Stimulated activated CD4-positive, alpha-beta T cell treated with anti-CD3 and anti-CD28 coated beads, Interleukin-4, amount 100 ng/mL, for 1 hour (primary cell): ENCODE measurements at regions not wholly inside any gene's neighbourhood (a gene's known extent, or its start where the extent isn't known, plus 50 kb on each side); places are given as distances from the start of the nearest gene placed in this dataset.

Source experiments
- DNase-seq: peaks from one replicate; pipeline ENCODE4 v3.0.0-alpha.2; 2020

DNA sequence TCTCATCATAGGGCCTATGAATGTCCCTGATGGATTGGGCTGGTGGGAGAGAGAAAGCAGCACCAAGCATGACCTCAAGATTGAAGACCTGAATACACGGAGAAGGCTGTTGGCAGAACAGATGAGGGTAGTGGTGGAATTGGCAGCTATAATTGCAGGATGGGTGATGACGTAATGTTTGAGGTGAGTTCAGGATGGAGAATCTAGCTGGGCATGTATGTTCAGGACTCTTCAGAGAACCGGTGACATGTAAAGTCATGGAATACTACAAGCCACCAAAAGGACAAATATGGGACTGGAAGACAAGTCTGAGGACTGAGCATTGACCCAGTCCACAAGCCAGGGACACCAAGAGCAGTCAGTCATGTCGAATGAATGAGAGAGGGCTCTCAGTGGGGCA is 999.8 kb upstream of the TMEM132C start:
- DNase-seq = no peak

DNA sequence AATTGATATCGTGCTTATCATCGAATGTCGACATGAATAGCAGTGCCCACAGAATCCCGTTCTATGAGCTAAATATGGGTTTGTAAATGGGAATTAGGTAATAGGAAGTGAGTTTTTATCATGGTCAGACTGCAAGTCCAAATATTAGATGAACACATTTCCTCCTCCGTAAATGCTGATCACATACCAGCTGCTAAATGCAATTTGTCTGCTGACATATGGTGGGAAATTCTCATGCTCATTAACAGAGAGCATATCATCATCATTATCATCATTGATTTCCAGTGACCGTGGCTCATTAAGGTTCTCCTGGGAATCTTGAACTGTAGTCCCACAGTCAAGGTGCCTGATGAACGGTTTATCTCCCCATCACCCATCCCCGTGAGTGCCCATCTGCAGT is 998.8 kb upstream of the TMEM132C start:
- no peak for DNase-seq

DNA sequence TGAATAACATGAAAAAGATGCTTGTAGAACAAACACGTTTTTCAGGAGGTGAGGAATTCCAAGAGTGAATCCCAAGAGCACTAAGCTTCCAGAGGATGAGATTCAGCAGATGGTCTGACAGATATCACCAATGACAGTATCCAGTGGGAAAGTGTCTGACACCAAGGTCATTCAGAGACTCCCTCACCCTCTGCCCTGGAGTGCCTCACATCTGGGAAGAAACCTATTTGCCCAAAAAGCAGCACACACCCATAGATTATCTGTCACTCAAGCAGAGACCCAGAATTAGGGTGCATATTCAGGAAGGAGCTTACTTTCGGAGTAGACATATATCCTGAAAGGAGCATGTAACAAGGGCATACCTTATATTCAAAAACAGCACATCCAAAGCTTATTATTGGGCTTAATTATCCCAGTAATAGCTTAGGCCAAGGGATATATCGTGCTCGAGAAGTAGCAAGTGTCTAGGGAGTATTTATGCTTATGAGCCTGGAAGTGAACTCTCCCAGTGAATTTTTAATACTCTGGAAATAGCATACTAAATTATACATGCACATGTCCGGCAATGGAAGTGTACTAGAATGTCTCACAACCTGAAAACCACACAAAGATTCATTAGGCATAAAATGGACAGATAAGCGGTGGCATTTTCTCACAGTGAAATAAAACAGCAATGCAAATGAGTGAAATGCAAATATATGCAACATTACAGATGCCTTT is 998.1 kb upstream of the TMEM132C start:
- no peak for DNase-seq

DNA sequence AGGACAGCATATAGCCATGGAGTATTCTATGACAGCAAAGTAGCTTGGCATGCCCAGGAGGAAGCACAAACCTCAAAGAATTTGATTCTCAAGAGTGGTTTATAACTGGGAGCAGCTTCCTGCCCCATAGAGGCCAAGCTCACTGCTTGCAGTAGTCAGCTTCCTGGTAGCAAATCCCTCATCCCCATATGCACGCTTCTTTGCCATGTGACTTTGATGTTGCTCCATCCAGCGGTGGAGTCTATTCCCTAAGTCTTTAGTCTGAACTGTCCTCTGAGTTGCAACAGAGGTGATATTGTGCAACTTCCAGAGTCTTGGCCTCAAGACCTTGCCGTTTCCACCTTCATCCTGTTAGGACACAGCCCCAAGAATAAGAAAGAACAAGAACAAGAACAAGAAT is 996.8 kb upstream of the TMEM132C start:
- no peak for DNase-seq

DNA sequence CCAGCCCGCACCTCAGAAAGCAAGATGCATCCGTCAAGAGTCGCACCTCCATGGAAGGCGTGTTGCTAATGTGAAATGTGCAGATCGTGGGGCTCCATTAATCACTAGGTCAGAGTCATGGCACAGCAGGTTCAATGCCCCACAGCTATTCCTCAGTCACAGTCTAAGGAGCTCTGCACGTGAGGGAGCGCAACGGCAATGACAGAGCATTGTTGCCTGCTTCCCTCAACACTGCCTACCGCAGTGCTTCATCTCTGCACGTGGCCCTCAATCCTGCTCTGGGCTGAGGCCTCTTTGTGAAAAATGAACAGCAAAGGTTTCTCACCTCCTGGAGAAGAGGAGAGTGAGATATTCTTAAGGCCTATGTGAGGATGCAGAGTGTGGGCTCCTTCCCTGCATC is 995.2 kb upstream of the TMEM132C start:
- no peak for DNase-seq

DNA sequence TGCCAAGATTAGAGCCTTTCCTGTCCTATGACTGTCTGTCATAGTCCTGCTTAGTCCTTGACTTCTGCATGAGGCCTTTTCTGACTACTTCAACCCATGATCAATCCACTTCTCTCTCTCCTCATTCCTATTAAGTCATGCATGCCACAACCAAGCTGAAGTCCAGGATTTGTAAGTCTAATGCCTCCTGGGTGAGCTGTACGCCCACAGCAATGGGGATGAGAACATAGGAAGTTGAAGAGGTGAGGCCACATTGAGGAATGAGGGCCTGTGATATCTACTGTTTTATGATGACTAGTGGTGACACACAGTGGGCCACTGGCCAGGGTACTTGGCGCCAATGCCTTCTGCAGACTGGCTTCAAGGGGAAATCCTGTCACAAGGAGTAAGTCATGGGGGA is 994.1 kb upstream of the TMEM132C start:
- no peak for DNase-seq

DNA sequence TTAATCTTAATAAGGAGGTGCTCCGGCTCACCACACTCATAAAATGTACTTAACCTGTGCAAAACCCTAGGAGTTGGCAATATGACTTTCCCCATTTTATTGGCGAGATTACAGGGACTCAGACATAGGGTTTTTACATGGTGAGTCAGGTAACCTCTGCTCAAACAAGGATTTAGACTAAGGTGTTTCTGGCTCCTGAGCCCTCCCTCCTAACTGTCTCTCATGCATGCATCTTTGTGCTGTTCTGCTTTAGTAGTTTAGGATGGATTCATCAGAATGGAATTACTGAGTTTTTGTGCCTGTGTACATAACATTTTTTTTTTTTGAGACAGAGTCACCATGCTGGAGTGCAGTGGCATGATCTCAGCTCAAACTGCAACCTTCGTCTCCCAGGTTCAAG is 993.3 kb upstream of the TMEM132C start:
- no peak for DNase-seq

DNA sequence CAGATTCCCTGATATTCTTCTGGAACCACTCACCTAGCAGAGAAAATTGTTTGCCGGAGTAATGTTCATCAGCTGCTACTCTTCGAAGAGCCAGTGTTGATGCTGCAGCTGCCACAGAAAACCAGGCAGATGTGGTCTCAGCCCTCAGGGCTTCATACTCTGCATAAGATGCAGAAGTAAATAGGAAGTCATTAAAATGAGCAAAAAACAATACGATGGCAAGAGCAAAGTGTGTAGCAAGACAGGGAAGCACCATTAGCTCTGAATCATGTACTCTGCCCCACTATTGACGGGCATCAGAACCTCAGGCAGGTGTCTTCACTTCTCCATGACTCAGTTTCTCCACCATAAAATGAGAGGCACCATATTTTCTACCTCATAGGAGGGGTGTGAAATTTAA is 991.6 kb upstream of the TMEM132C start:
- no peak for DNase-seq

DNA sequence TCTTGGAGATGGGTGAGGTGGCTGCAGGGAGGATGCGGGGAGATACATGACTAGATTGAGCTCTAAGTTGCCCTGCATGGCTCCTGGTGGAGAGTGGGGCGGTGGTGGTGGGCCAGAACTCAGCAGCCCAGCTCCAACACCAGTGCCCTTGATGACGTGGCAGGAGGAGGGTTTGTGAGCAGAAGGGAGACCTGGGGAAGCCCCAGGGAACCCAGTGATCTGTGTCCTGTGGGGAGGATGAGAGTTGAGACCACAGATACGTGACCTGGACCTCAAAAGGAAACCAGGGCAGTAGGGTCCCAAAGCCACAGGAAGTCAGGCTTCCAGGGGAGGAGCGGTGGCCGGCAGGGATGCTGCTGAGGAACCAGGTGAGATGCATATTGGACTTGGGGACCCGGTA is 989.1 kb upstream of the TMEM132C start:
- no peak for DNase-seq

DNA sequence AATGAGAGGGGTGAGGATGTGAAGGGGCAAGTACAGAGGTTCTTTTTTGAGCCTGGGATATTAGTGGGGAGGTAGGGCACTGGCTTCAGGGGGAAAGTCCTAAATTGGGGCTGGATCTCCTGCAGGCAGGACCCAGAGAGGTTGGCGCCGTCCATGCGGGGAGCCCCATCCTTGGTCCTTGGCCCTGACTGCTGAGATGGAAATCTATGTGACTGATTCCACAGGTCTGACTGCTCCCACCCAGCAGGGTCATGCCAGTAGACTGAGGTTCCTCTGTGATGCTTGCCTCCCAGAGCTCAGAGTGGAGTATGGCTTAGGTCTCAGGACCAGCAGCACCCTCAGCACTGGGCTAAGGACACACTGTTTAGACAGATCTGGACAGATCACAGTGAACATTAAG is 988.6 kb upstream of the TMEM132C start:
- DNase-seq = no peak

DNA sequence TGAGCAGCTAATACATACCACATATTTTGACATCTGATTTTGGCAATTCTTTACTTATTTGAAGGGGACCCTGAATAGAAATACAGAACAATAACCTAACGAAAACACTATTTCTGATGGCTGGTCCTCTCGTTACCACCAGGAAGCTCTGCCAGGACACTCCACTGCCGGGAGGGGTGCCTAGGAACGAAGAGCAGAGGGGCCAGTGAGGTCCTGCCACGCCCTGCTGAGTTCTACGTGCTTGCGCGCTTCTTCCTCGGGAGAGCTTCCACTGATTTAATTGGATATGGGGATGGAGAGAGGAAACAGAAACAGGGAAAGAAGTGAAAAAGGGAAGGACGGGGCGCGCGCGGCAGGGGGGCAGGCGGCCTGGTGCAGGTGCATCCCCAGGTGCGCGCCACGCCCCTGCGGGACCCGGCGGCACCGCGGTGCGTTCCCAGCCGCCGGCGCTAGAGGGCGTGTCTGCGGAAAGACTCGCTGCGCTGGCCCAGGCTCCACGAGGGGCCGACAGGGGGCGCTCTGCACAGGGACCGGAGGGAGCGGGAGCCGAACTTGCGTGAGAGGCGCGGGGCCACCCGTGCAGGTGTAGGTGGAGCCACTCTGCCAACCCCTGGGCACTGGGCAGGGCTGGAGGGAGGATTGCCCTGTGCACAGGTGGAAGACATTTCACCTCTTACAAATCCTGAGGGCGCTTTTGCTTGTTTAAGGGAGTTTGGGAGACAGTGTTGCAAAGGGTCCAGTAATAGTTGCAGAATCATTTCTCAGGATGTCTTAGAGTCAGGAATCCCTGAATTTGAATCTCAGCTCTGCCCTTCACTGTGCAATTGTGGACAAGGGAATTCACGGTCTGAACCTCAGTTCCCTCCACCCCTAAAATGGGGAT is 986.3 kb upstream of the TMEM132C start:
- DNase-seq = peak; percentile 71

DNA sequence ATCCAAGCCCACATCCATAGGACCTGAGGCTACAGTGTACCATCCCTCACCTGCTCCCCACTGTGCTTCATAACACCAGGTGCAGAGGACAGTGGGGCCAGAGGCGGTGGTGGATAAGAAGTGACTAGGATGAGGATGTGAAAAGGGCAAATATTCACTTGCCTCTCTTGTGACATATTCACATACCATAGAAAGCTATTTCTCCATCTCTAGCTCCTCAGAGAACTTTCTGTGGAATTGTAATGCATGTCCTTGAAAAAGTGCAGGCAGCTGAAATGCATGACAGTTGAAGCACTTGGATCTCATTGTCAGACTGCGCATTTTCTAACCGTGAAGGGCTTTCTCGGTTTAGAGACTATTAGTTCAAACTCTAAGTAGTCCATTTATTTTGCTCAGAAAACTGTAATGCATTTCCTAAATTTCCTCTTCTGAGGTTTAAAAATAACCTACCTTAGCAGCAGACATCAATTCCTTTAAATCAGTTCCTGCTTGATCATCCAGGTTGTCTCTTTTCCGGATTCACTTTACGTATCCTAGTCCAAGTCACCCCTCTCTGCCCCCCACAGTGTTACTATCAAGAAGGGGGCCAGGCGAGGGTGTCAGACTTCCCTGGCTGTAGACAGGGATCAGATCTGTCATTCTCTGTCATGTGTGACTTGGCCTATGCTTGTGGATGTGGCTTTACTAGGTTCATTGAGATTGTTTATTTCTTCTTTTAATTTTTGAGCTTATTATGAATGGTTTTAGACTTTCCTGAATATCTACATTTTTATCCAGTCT is 984.0 kb upstream of the TMEM132C start:
- DNase-seq = no peak

DNA sequence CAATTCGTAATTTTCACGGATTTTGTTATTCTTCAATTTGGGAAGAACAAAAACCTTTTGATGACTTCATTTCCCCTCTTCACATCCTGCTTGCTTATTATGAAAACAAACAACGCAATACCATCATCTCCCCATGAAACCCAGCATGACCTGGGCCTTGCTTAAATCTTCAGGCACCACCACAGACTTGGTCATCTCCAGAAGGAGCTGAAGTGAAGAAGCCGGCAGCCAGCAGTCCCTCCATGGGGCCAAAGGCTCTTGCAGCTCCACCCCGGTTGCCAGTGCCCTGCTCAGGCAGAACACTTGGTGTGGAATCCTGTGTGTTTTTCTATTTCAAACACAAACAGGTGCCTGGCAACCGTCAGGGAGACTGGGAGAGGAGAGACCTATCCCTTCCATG is 982.9 kb upstream of the TMEM132C start:
- DNase-seq = no peak

DNA sequence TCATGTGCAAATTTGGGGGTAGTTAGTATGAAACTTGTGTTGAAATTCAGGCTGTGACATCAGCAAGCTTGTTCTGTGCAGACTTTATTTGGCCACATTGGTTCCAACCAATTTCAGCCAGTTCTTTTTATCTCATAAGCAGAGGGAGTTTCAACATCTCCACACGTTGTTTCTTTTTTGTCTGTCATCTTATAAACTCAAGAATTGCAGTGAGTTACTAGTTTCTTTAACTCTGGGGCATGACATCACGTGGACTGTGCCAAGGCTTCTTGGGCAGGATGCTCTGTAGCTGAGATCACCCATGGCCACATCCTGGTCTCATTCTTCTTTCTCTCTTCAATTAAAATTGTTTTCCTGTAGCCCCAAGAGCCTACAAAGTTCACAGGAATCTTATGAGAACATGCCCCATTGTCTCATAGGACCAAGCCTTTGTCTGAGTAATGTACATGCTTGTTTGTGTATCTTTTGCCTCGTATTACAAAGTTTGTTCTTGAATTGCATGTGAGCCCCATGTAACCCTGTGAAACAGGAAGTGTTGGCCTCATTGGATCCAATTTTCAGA is 982.0 kb upstream of the TMEM132C start:
- no peak for DNase-seq

DNA sequence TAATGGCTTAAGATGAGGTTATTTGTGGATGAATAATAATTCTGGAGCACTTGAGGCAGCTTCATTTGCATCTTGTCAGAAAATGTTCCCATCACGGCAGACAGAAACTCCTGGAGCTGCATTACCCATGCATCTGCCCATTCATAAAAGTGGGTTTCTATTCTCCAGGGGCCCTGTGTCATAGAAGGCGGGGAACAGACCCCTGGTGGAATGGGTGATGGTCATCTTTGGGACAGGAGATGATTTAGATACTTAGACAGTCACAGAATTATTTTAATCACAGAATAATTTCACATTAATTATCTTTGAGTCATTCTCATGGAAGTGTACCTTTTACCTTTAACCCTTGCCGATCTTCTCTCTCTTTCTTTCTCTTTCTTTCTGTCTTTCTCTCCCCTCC is 980.7 kb upstream of the TMEM132C start:
- DNase-seq = no peak

DNA sequence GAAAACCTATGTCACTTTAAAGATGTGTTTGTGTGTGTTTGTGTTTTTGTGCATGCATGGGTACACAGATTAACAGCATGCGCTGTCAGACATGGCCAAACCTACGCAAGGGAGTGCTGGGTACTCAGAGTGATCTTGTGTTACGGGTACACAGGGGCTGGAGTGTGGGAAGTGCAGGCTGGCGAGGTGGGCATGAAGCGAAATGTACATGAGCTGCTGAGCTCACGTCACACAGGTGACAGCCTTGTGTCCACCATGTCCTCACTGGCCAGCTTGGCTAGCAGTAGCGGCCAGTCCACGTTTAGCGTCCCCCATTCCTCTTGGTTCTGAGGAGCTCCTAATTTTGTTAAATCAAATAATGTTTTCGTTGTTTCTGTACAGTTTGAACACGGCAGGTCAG is 979.7 kb upstream of the TMEM132C start:
- no peak for DNase-seq

DNA sequence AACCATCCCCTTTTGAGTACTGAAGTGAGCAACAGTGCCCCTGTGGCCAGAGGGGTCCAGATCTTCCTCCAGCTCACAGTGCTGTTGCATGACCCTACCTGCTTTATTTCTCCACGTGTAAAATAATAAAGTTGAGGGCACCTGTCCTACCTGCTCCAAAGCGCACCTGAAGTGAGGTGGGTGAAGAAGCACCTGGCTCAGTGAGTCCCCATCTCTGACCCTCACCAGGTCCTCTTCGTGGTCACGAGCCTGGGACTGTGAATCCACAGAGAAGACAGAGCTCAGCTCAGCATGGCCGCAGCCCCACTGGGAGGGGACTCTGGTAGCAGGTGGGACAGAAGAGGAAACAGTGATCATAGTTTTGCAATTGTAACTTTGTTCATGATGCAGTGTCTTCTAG is 976.7 kb upstream of the TMEM132C start:
- no peak for DNase-seq

DNA sequence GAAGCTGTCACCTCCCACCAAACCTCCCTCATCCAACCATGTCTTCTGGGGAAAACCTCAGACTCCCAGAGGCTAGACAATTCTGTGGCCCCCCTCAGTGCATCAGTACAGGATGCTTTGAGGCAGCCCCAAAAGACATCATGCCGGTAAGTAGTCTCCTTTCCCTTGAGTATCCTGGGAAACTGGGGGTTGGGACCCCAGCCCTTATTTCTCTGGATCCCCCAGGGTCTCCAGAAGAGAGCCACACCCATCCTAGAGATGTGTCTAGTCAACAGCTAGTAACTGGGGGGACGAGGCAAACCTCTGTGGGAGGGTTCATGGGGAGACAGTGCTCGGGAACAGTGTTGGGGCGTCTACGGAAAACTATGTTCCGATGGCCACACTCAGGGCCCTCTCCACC is 974.2 kb upstream of the TMEM132C start:
- DNase-seq = no peak

DNA sequence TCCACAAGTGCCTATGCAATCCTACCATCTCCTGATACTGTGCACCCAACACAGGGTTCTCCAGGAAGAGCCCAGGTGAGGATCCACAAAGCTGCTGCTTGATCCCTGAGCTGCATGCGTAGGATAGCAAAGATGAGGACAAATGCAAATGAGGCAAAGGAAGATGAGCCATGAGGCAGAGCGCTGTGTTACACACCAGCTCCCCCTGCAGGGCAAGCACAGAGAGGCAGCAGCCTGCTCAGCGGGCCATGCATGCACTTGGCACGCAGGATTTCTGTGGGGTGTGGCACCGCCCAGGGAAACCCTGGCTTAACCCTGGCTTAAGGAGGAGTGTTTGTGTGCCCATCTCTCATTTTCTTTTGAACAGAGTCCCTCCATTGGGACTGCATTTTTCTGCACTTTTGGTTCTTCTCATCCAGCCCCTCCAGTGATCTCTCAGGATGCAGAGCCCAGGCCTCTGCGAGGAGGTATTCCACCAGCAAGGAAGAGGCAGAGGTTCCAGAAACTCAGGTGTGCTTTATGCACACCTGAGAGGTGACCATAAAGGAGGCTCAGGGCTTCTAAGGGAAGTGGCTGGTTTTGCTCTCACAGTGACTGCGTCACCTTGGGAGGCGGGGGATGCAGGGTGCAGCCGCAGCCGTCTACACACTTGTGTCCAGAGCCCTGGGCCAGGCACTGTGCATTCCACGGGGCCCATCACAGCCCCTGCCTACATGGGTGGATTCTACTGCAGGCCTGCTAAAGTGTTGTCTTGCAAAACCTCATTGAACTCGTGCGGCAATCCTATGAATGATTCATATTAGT is 973.3 kb upstream of the TMEM132C start:
- peak; percentile 47 for DNase-seq

DNA sequence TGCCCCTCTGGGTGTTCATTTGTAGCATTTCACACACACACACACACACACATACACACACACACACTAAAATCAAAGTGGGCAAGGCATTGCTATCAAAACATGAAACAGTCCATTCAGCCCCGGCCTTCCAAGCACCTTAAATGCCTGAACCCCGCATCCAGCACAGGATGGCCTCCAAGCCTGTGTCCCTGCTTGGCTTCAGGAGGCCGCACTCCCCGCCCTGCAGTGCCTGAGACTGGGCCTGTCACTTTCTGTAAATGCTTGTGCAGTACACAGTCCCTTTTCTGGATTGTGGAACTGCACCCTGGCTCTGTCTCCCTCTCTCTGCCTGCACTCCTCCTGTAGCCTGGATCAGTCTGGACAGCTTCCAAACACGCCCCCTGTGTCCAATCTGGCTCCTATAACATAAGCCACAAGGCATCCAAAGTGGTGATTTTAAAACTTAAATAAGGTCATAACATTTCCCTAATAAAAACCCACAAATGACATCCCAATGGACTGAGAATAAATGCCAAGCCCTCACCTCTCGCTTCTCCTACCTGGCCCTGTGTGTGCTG is 972.2 kb upstream of the TMEM132C start:
- DNase-seq = no peak

DNA sequence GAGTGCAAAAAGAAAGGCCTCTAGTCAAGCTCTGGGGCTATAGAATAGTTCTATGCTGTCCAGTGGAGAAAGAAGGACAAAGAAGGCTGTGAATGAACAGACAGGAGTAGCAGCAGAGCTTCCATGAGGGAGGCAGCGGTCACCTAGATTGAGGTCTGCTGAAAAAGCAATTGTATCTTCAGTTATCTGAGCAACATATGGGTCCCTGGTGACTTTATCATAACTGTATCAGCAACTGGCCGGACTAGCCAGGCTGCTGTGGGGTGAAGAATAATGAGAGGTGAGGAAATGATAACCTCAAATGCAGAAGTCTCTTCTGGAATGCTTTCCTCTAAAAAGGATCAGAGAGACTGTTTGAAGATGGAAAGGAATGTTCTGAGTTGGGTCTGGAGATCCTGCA is 971.3 kb upstream of the TMEM132C start:
- DNase-seq = no peak

DNA sequence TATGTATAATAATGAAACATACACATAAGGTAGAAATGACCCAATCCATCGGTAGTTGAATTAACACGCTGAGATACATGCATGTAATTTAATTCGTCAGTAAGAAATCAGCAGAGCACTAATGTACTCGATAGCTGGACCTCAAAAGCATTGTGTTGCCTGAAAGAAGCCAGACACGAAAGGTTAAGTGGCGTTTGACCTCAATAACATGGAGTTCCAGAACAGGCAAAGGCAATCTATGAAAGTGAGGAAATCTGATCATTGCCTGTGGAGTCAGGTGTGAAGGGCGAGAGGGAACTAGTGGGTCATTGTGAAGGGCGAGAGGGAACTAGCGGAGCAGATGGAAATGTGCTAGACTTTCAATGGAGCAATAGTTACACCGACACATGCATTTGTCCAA is 970.4 kb upstream of the TMEM132C start:
- DNase-seq = no peak
